ENCODE measurements at regions not wholly inside any gene's neighbourhood (a gene's known extent, or its start where the extent isn't known, plus 50 kb on each side); places are given as distances from the start of the nearest gene placed in this dataset.
A peak's percentile ranks its signal among the peaks of the same experiment; 100 is the strongest.

DNA sequence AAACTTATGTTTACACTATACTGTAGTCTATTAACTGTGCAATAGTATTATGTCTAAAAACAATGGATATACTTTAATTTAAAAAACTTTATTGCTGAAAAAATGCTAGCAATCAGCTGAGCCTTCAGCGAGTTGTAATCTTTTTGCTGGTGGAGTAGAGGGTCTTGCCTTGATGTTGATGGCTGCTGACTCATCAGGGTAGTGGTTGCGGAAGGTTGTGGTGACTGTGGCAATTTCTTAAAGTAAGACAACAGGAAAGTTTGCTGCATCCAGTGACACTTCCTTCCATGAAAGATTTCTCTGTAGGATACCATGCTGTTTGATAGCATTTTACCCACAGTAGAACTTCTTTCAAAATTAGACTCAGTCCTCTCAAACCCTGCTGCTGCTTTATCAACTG is 234.7 kb upstream of the CSF3R start:
- no peak for DNase-seq

GRCh38 chr1:36715797-36716196 is 233.1 kb upstream of the CSF3R start:
- DNase-seq = no peak

GRCh38 chr1:36714301-36714700 is 231.6 kb upstream of the CSF3R start:
- no peak for DNase-seq

DNA sequence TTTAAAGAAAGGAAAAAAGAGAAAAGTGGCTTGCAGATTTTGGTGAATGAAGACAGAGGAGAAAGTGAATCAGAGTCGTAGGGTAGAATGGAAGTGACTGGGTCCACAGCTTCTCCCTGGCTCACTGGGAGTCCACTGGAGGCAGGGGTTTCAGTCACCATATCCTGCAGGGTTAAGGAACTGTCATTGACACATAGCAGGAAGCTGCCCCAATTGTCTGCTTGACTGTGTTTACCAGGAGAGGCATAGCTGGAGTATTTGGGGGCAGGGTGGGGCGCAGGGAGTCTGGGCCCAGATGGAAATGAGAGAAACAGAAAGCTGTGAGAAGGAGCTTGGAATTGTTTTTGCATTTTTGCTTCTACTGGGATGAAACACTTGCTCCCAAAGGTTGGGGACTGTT is 228.8 kb upstream of the CSF3R start:
- no peak for DNase-seq

DNA sequence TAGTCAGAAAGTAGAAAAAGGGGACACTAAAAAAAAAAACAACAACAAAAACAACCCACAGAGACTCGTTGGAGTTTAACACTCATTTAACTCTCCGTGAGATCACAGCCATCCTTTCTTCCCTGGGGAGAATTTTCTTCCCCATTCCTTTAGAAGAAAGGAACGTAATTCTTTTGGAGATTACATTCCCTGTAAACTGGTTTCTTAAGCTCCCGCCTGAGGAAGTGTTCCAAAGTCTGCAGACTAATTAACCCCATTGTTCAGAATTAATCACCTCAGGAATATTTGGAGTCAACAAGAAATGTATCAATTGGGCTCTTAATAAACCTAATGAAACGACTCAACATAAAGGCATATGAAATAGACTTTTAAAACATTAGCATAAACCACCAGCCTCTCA is 228.2 kb upstream of the CSF3R start:
- no peak for DNase-seq

- DNase-seq = peak; percentile 43
Observed at GRCh38 chr1:36709869-36710481, 227.3 kb upstream of the CSF3R start.

DNA sequence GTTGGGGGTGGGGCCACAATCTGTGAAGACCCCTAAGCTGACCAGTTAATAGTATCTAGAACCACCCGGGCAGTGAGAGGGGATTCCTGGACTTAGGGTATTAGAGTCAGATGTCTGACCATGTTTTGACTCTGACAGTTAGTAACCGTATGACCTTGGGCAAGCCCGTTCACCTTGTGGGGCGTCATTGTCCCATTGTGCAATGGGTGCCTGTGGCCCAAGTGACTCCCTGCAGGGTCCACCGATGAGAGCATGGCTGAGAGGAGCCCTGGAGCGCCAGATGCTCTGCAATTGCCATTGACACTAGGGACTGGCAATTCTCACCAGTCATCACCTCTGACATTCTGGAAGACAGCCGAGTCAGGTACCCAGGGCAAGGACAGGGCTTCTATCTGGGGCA is 225.9 kb upstream of the CSF3R start:
- DNase-seq = no peak

DNA sequence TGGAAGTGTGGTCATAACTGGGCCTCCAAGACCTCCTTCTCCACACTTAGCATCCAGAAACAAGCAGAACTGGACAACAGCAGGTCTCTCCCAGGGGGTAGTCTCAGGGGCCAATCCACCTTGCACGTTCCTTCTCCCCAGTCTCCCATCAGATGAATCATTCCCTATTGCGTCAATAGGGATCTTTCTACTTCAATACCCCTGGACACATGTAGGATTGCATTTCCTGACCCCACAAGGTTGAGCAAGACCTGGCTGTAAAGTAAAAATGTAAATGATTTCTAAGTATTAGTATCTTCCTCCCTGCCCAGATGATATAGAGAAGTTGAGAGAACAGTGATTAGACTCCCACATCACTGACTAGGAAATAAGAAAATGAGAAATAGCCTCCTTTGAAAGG is 224.5 kb upstream of the CSF3R start:
- no peak for DNase-seq

DNA sequence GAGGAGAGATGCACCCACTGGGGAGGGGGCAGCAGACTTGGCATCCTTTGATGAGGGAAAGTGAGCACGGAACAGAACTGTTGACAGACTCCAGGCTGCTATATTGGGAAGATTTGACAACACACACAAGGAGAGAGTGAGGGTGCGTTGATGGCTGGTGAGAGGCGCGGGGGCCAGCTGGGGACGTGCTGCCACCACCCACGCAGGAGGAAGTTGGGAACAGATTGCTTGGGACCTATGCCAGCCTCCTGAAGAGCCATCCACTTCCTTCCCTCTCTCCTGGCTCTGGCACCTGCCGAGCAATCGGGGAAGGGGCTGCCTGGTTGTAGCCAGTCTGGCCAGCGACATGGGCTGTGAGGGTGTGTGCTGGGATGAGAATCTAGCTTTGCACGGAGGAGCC is 223.7 kb upstream of the CSF3R start:
- DNase-seq = peak; percentile 40

DNA sequence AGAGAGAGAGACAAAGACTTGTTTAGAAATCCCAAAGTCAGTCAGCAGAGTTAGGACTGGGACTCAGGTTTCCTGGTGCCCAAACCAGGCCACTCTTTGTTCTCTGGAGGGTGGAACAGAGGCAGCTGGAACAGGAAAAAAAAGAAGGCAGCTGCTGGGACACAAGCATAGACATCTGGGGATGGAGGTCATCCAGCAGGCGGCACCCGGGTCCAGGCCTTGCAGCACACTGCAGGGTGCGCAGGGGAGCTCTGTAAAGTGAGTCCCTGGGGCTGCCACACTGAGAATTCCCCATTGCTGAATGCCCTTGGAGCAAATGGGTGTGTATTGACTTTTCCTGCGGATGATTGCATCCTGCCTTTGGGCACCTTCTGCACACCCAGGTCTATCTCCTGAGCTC is 222.9 kb upstream of the CSF3R start:
- peak; percentile 21 for DNase-seq

GRCh38 chr1:36703526-36704208 is 221.0 kb upstream of the CSF3R start:
- peak; percentile 87 for DNase-seq

DNA sequence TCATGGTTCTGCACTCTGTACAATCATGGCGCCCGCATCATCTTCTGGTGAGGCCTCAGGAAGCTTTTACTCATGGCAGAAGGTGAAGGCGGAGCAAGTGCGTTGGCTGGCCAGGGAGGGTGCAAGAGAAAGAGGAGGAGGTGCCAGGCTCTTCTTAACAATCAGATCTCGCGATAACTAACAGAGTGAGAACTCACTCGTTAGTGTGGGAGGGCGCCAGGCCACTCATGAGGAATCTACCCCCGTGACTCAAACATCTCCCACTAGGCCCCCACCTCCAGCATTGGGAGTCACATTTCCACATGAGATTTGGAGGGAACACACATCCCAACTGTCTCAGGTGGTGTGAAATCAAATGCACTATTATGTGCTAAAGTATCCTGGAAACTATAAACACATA is 220.2 kb upstream of the CSF3R start:
- DNase-seq = no peak

- no peak for DNase-seq
Observed at GRCh38 chr1:36699113-36699911, 216.6 kb upstream of the CSF3R start.

GRCh38 chr1:36697836-36698605 is 215.3 kb upstream of the CSF3R start:
- DNase-seq = no peak

- no peak for DNase-seq
Observed at GRCh38 chr1:36696261-36696940, 213.7 kb upstream of the CSF3R start.

DNA sequence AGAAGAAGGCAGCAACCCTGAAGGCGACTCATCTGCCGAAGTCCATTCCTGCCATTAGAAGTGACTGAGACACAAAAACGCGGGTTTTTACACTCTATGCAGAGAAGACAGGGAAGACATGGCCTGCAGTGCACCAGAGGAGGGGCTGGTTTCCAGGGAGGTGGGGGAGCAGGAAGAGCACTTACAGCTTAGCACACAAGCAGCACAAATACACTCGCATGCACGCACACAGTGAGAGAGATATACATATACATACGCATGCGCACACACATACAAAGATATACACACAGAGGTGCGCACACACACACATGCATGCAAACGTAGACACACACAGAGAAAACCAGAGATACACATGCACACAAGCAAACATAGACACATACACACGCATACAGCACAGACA is 210.9 kb upstream of the CSF3R start:
- no peak for DNase-seq

DNA sequence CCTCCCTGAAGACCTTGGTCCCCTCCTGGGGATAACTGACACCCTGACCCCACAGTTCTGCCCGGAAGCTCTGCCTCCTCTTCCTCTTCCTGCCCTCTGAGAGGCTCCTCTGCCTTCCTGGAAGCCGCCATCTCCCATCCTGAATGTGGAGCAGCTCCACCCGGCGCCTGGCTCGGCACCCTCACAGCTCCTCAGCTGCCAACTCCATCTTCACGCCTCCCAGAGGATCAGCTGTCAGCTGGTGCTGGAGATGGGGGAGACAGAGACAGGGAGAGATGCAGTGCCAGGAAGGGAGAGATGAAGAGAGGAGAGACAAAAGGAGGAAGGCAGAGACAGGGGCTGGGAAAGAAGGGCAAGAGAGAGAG is 210.4 kb upstream of the CSF3R start:
- DNase-seq = no peak

GRCh38 chr1:36692465-36693160 is 209.9 kb upstream of the CSF3R start:
- no peak for DNase-seq

- no peak for DNase-seq
Observed at GRCh38 chr1:36691374-36691773, 208.7 kb upstream of the CSF3R start.

DNA sequence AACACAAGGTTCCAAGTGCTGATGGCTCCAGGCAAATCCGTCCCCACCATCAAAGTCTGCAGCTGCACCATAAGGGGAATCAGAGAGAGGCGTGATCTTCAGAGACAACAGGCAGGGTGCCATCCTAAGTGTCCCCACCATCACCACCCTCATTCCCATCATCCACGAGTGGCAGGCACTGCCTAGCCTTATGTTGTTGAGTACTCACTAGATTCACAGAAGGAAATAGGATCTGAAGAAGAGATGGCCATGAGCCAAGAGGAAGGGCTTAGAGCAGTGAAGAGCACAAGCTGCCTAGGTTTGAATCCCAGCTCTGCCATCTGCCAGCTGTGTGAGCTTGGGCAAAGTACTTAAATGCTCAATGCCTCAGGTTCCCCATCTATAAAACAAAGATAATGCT is 207.3 kb upstream of the CSF3R start:
- no peak for DNase-seq

DNA sequence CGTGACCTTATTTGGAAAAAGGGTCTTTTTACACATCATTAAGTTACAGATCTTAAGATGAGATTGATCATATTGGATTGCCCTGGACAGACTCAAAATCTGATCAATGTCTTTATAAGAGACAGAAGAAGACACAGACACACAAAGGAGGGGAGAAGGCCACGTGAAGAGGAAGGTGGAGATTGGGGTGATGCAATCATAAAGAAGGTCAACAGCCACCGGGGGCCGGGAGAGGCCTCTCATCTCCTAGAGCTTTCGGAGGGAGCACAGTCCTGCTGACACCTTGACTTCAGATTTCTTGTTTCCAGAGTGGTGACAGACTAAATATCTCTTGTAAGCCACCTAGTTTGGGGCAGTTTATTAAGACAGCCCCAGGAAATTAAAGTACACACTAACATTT is 204.6 kb upstream of the CSF3R start:
- DNase-seq = no peak

DNA sequence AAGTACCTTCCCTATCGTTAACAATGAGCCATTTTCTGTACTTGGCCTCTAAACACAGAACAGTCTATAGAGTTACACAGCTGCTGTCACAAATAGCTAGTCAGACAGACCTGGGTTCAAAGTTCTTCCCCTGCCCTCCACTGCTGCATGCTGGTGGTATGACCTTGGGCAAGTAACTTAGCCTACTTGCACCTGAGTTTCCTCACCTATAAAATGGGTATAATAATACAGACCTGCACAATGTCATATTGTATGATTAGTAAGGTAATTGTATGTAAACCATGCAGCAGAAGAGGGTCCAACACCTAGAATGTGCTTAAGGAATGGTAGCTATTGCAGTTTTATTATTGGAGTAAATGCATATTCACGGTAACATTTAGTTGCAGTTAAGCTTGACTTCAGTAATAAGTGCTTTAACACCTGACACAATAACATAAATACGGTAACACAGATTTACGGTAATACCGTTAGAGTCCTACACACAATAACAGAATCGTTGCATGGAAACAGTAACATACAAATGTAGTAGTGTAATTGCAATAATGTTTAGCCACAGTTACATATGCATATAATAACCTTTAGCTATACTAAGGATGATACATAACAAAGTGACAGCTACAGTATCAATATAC is 193.3 kb upstream of the CSF3R start:
- DNase-seq = no peak
